Small intestine (tissue), 7 donors: ENCODE measurements at regions not wholly inside any gene's neighbourhood (a gene's known extent, or its start where the extent isn't known, plus 50 kb on each side); places are given as distances from the start of the nearest gene placed in this dataset.
"Not testable (repeated sequence)": the region's sequence is repeated elsewhere in the genome, so short reads cannot be mapped to it uniquely, and the experiment has no call there.

Source experiments
- DNase-seq, 2 donors: peaks; one replicate each; pipeline versions ENCODE4 v3.0.0 to v3.0.0-alpha.2; 2013
- FAIRE-seq: peaks from 2 replicates; lab custom pipeline; 2012; peaks lifted over from hg19 to GRCh38; lab: Jason Lieb, UNC
- H3K27ac ChIP-seq, 3 donors: one replicate each; pipeline ENCODE4 v1.5.1; 2013; ENCODE audit warnings: low read length in 2 of 3, mild to moderate bottlenecking in 2 of 3, control low read depth in 1 of 3, inconsistent platforms in 1 of 3, low read depth in 1 of 3, moderate library complexity in 1 of 3
- H3K27me3 ChIP-seq, 3 donors: one replicate each; pipeline ENCODE4 v1.6.1; 2013; ENCODE audit warnings: low read length in 3 of 3, inconsistent platforms in 1 of 3; ENCODE audit not compliant: control insufficient read depth in 3 of 3, insufficient read depth in 3 of 3
- H3K36me3 ChIP-seq, 3 donors: one replicate each; pipeline ENCODE4 v1.6.1; 2013; ENCODE audit warnings: low read length in 3 of 3, inconsistent platforms in 1 of 3, low read depth in 1 of 3, mild to moderate bottlenecking in 1 of 3, moderate library complexity in 1 of 3; ENCODE audit not compliant: control insufficient read depth in 3 of 3, insufficient read depth in 2 of 3
- H3K4me1 ChIP-seq, 3 donors: one replicate each; pipeline ENCODE4 v1.6.1; 2013; ENCODE audit warnings: low read length in 2 of 3, inconsistent platforms in 1 of 3, low read depth in 1 of 3, mild to moderate bottlenecking in 1 of 3, moderate library complexity in 1 of 3; ENCODE audit not compliant: control insufficient read depth in 3 of 3, insufficient read depth in 2 of 3
- H3K4me3 ChIP-seq, 3 donors: one replicate each; pipeline ENCODE4 v1.5.1; 2013; ENCODE audit warnings: low read length in 3 of 3, control low read depth in 1 of 3, inconsistent platforms in 1 of 3, low read depth in 1 of 3, mild to moderate bottlenecking in 1 of 3, moderate library complexity in 1 of 3
- H3K9me3 ChIP-seq, 2 donors: one replicate each; pipeline ENCODE4 v1.6.1; 2013; ENCODE audit warnings: low read depth in 1 of 2, low read length in 1 of 2; ENCODE audit not compliant: control insufficient read depth in 2 of 2, insufficient read depth in 1 of 2
- WGBS, 3 donors: extraction: QIAGEN DNeasy Blood & Tissue Kit; methylation state at CpG; one replicate each; pipeline ENCODE4 v1.1.7; 2013; 5-methylcytosine and 5-hydroxymethylcytosine counted together
- donor health status: healthy with polysubstance abuse.
- donor health status: control.
- donor health status: control.
- donor health status: Bipolar disorder and iron deficiency.
- donor health status: healthy.

DNA sequence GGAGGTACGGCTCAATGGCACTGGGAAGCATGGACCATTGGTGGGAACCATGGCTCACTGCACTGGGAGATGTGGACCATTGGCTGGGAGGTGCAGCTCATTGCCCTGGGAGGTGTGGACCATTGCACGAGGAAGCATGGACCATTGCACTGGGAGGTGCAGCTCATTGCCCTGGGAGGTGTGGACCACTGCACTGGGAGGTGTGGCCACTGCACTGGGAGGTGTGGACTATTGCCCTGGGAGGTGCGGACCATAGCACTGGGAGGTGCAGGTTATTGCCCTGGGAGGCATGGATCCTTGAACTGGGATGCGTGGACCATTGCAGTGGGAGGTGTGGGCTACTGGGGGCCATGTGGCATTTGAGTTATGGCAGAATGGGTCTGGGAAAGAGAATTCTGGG, 195.4 kb upstream of the PLGLB1 start:
- not testable (repeated sequence) for H3K27ac ChIP-seq, H3K9me3 ChIP-seq, FAIRE-seq, H3K4me3 ChIP-seq, DNase-seq, H3K36me3 ChIP-seq, H3K4me1 ChIP-seq, H3K27me3 ChIP-seq
- WGBS, 3 donors, result 59 to 79% (median 60%) methylated on average over 2 of the region's 4 CpGs

DNA sequence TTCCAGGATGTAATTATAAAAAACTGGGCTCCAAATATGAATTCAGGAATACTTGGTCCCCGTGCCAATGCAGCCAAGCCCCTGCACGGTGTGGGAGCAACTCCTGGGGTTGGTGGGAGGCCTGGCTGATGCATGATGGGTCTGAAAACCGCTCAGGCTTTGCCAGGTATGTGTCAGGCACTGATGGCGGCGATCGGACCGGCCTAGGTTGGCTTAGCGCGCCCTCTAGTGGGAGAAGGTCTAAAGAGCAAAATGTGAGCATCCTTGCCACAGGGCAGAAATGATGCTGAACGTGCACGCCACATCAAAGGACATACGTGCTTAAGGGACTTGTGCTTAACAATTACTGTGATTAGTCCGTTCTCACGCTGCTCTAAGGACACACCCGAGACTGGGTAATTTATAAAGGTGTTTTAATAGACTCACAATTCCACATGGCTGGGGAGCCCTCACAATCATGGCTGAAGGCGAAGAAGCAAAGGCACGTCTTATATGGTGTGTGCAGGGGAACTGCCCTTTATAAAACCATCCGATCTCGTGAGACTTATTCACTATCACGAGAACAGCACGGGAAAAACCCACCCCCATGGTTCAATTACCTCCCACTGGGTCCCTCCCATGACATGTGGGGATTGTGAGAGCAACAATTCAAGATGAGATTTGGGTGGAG, 196.2 kb upstream of the PLGLB1 start:
- not testable (repeated sequence) for H3K9me3 ChIP-seq, H3K27me3 ChIP-seq, DNase-seq, H3K4me1 ChIP-seq, H3K27ac ChIP-seq, FAIRE-seq, H3K36me3 ChIP-seq, H3K4me3 ChIP-seq
- WGBS, 3 donors, result 14 to 32% (median 21%) methylated on average over 7 to 11 of the region's 21 CpGs

DNA sequence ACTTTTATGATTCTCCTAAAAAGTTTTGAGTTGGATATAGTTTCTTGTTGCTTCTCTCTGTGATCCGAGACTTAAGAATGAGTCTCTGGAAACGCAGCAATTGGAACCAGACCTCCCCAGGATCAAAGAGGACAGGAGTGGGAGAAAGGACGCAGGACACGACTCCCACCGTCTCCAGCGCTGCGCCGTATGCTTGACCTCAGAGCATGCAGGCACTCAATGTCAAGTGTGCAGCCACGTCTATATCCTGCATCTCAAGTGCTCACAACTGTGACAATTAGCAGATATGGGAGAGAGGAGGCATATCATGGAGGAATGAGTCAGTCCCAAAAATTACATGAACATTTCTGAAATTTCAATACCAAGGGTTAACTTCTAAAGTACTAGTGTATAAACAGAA, 199.0 kb upstream of the PLGLB1 start:
- H3K36me3 ChIP-seq, H3K27me3 ChIP-seq, FAIRE-seq, H3K9me3 ChIP-seq, H3K27ac ChIP-seq, H3K4me3 ChIP-seq, H3K4me1 ChIP-seq: not testable (repeated sequence)
- WGBS, 3 donors, result 60 to 84% (median 77%) methylated on average over 9 of the region's 9 CpGs
- DNase-seq, result peak in 1 of 2 donors; percentile 1

DNA sequence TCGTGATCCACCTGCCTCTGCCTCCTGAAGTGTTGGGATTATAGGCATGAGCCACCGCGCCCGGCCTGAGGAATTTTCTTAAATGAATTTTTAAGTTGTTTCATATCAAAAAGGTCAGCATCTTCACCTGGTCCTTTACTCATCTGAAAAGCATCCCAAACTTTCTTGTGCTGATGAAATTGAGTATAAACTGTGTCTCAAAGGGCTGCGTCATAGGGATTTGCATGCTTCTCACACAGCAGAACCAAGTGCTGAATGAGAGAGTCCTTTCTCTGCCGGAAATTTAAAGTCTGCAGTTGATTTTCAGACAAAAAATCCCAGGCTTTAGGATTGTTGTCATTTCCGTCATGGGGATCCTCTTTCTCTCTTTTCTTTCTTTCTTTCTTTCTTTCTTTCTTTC, 200.5 kb upstream of the PLGLB1 start:
- H3K27me3 ChIP-seq, FAIRE-seq, H3K4me3 ChIP-seq, H3K36me3 ChIP-seq, DNase-seq, H3K9me3 ChIP-seq, H3K27ac ChIP-seq, H3K4me1 ChIP-seq: not testable (repeated sequence)
- WGBS, 3 donors, result 77 to 87% (median 83%) methylated on average over 7 of the region's 7 CpGs

DNA sequence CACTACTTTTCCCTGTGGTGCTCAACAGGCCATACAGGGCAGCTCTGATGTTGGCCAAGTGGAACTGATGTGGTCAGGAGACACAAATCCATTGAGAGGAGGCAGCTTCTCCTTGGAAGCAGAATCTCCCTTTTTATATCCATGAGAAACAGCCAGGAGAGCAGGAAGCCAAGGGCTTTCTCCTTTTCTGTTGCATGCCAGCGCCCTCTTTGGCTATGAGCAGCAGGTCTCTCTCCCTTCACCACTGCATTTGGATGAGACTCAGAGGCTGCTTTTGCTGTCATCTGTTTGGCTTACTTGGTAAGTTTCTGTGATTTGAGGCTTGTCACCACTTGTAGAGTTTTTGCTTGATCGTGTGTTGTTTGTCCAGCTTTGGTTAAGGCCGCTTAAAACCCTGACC, 202.2 kb upstream of the PLGLB1 start:
- not testable (repeated sequence) for H3K9me3 ChIP-seq, H3K36me3 ChIP-seq, H3K27ac ChIP-seq, DNase-seq, FAIRE-seq, H3K27me3 ChIP-seq, H3K4me1 ChIP-seq, H3K4me3 ChIP-seq
- 34 to 73% (median 55%) methylated on average over 2 of the region's 3 CpGs for WGBS, 3 donors

DNA sequence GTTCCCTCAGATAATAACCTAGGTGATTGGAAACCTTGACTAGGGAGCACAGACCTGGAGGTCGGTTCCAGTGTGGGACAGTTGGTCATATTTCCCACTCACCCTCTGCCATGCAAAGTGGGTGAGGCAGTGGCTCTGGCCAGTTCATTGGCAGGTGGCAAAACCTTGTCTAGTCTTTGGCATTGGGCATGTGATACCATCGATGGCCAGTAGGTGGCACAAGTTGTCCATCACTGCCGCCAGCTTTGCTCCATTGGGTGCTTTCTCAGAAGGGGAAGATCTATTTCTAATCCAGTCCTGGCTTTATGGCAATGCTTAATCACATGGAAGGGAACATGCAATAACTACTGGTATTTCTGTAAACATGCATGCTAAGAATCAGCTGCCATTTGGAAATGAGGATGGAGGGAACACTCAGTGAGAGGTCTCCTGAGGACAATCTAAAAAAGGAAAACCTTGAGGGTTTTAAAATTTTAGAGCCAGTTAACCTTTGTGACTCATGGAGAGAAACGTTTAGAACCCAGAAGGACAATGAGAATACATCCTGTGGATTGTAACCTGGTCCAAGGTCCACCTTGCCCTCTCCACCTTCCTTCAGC, 207.5 kb upstream of the PLGLB1 start:
- FAIRE-seq, H3K4me1 ChIP-seq, H3K27ac ChIP-seq, H3K4me3 ChIP-seq, H3K9me3 ChIP-seq, H3K27me3 ChIP-seq, H3K36me3 ChIP-seq: not testable (repeated sequence)
- 0 to 7% (median 0%) methylated on average over 1 to 2 of the region's 4 CpGs for WGBS, 3 donors
- peak in 1 of 2 donors; percentile 2 for DNase-seq

DNA sequence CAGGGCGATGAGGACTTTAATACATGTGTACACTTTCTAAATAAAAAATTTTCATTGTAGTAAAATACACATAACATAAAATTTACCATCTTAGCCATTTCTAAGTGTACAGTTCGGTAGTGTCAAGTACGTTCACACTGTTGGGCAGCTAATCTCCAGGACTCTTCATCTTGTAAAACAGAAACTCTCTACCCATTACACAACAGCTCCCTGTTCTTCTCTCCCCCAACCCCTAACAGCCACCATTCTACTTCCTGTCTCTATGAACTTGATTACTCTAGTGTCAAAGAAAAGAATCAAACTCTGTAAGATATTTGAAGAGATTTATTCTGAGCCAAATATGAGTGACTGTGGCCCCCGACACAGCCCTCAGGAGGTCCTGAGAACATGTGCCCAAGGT, 208.3 kb upstream of the PLGLB1 start:
- H3K9me3 ChIP-seq, H3K27ac ChIP-seq, H3K27me3 ChIP-seq, FAIRE-seq, H3K4me3 ChIP-seq, H3K36me3 ChIP-seq, H3K4me1 ChIP-seq, DNase-seq: not testable (repeated sequence)
- 86% methylated on average over 2 of the region's 4 CpGs; no CpG with 5 or more reads in 1 of the 3 donors for WGBS, 3 donors

DNA sequence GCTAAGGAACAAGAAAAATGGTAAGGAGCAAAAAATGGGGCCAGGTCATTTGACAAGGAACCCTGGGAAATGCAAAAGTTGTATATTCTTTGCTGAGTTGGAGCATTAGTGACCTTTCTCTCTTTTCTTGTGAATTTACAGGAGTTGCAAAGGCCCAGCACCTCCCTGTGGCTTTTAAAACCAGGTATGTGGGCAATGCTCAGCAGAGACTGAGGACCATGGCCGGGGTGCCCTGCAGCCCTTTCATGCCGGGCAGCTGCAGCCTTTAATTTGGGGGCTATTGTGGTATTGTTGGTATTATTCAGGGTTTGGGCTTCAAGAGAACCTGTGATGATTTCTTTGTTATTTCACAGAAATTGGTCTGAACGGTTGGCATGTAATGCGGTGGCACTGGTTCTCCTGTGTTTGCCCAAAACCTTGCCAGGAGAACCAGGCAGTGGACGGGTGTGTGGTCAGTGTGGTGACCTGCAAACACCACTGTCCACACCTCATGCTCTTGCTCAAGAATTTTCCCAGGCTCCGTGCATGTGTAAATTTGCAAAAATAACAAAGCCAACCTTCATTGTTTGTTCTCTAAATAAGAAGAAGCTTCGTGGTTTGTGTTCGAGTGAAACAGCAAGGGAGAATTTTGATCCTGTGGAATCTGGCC, 213.8 kb upstream of the PLGLB1 start:
- H3K27me3 ChIP-seq, H3K9me3 ChIP-seq, DNase-seq, H3K27ac ChIP-seq, FAIRE-seq, H3K36me3 ChIP-seq, H3K4me1 ChIP-seq, H3K4me3 ChIP-seq: not testable (repeated sequence)
- WGBS, 3 donors, result 83 to 94% methylated on average over 2 to 3 of the region's 8 CpGs; no CpG with 5 or more reads in 1 of the 3 donors
